ENCODE measurements at regions not wholly inside any gene's neighbourhood (a gene's known extent, or its start where the extent isn't known, plus 50 kb on each side); places are given as distances from the start of the nearest gene placed in this dataset.

GRCh38 chr14:101347893-101348777 is 213.2 kb upstream of the DIO3 start:
- ChIA-PET CTCF (no interaction called here), POLR2A (no interaction called here)
- DNase-seq (no peak), ATAC-seq (no peak)
- Mint-ChIP-seq H3K27ac (no peak overlapping the region), H3K4me1 (ENCODE audit: low read depth) (no peaks in the 10 kb centered on the region), H3K27me3 (no peaks in the 10 kb centered on the region), H3K9me3 (no peaks in the 10 kb centered on the region), H3K36me3 (ENCODE audit: low read depth) (no peaks in the 10 kb centered on the region), H3K4me3 (no peak overlapping the region)
- TF ChIP-seq CTCF (IDR thresholded peaks at IDR 0.05), result no peak
- intact Hi-C loops (cut with micrococcal nuclease), result no loop called here

GRCh38 chr14:101349108-101349507 is 212.2 kb upstream of the DIO3 start:
- DNase-seq, result no peak
- H3K4me1 Mint-ChIP-seq (ENCODE audit: low read depth), result no peaks in the 10 kb centered on the region
- H3K27ac Mint-ChIP-seq, result no peak overlapping the region
- CTCF ChIA-PET, result no interaction called here
- intact Hi-C loops (cut with micrococcal nuclease), result no loop called here
- H3K4me3 Mint-ChIP-seq, result no peak overlapping the region
- no peaks in the 10 kb centered on the region for H3K36me3 Mint-ChIP-seq (ENCODE audit: low read depth)
- POLR2A ChIA-PET, result no interaction called here
- TF ChIP-seq CTCF (IDR thresholded peaks at IDR 0.05), result no peak
- H3K9me3 Mint-ChIP-seq, result peaks cover under 1% of the 10 kb centered on the region
- no peaks in the 10 kb centered on the region for H3K27me3 Mint-ChIP-seq
- no peak for ATAC-seq

GRCh38 chr14:101350021-101350420 is 211.3 kb upstream of the DIO3 start:
- ATAC-seq (no peak), DNase-seq (no peak)
- Mint-ChIP-seq H3K27me3 (peaks cover 1% of the 10 kb centered on the region), H3K4me3 (no peak overlapping the region), H3K9me3 (peaks cover 2% of the 10 kb centered on the region), H3K36me3 (ENCODE audit: low read depth) (no peaks in the 10 kb centered on the region), H3K27ac (no peak overlapping the region), H3K4me1 (ENCODE audit: low read depth) (no peaks in the 10 kb centered on the region)
- ChIA-PET CTCF (no interaction called here), POLR2A (no interaction called here)
- no peak for TF ChIP-seq CTCF (IDR thresholded peaks at IDR 0.05)
- intact Hi-C loops (cut with micrococcal nuclease), result no loop called here

GRCh38 chr14:101350691-101351090 is 210.6 kb upstream of the DIO3 start:
- intact Hi-C loops (cut with micrococcal nuclease), result no loop called here
- peaks cover 2% of the 10 kb centered on the region for H3K27me3 Mint-ChIP-seq
- H3K36me3 Mint-ChIP-seq (ENCODE audit: low read depth), result no peaks in the 10 kb centered on the region
- ATAC-seq, result no peak
- no peak overlapping the region for H3K4me3 Mint-ChIP-seq
- H3K4me1 Mint-ChIP-seq (ENCODE audit: low read depth), result no peaks in the 10 kb centered on the region
- H3K27ac Mint-ChIP-seq, result no peak overlapping the region
- H3K9me3 Mint-ChIP-seq, result peaks cover 2% of the 10 kb centered on the region
- CTCF ChIA-PET, result no interaction called here
- TF ChIP-seq CTCF (IDR thresholded peaks at IDR 0.05), result no peak
- POLR2A ChIA-PET, result no interaction called here
- DNase-seq, result no peak

GRCh38 chr14:101351146-101351545 is 210.1 kb upstream of the DIO3 start:
- no peak for TF ChIP-seq CTCF (IDR thresholded peaks at IDR 0.05)
- Mint-ChIP-seq H3K9me3 (peaks cover 2% of the 10 kb centered on the region), H3K4me3 (no peak overlapping the region), H3K27me3 (peaks cover 2% of the 10 kb centered on the region), H3K27ac (no peak overlapping the region), H3K4me1 (ENCODE audit: low read depth) (no peaks in the 10 kb centered on the region), H3K36me3 (ENCODE audit: low read depth) (no peaks in the 10 kb centered on the region)
- DNase-seq, result no peak
- no peak for ATAC-seq
- ChIA-PET POLR2A (no interaction called here), CTCF (no interaction called here)
- intact Hi-C loops (cut with micrococcal nuclease), result no loop called here
